GM23248 (cell line): ENCODE measurements at regions not wholly inside any gene's neighbourhood (a gene's known extent, or its start where the extent isn't known, plus 50 kb on each side); places are given as distances from the start of the nearest gene placed in this dataset.
"Not testable (repeated sequence)": the region's sequence is repeated elsewhere in the genome, so short reads cannot be mapped to it uniquely, and the experiment has no call there.

Source experiments
- EZH2 ChIP-seq: fragments of 200-600 bp; sonication (generic); IDR thresholded peaks from 2 replicates; pipeline ENCODE4 v1.6.1; 2018; ENCODE audit warnings: antibody characterized with exemption, mild to moderate bottlenecking; ENCODE audit not compliant: insufficient read depth, poor library complexity, severe bottlenecking
- EZH2phosphoT487 ChIP-seq: fragments of 200-600 bp; sonication (generic); IDR thresholded peaks from 2 replicates; pipeline ENCODE4 v1.6.1; 2018; ENCODE audit warnings: antibody characterized with exemption, moderate library complexity, mild to moderate bottlenecking, low read depth; ENCODE audit not compliant: insufficient read depth

GRCh38 chr15:70587012-70587634, 176.2 kb downstream of the UACA start:
- TF ChIP-seq EZH2, EZH2phosphoT487: not testable (repeated sequence)
